IMR-90 (cell line): ENCODE measurements at regions not wholly inside any gene's neighbourhood (a gene's known extent, or its start where the extent isn't known, plus 50 kb on each side); places are given as distances from the start of the nearest gene placed in this dataset.

Experiments used
- ATAC-seq: fragments of 200-7000 bp; cut with Tn5 transposase; 2 replicates; pipeline ENCODE4 v1.9.1; 2020; ENCODE audit warnings: low read depth, mild to moderate bottlenecking, moderate library complexity
- BruUV-seq: library from RNA; stranded (reverse); fragments of 400-500 nt; replicated peaks from 2 replicates; lab custom pipeline; 2021; lab: Mats Ljungman, UMichigan
- CTCF ChIA-PET: fragments of 300-600 bp; formaldehyde crosslinking; extraction: SDS; loops from one replicate; lab custom pipeline; 2021; ENCODE audit warnings: antibody characterized with exemption; lab: Yijun Ruan, JAX
- POLR2A ChIA-PET: fragments of 300-600 bp; sonication (Branson Sonifier 250); formaldehyde crosslinking; loops from one replicate; lab custom pipeline; 2022; ENCODE audit warnings: antibody characterized with exemption; ENCODE audit not compliant: unreplicated experiment; lab: Charles Lee
- DNase-seq: peaks from one replicate; pipeline ENCODE4 v3.0.0; 2013
- H2AFZ ChIP-seq: replicated peaks from 2 replicates; pipeline ENCODE3; 2013; ENCODE audit warnings: low read length, mild to moderate bottlenecking; ENCODE audit not compliant: poor library complexity
- H2AK5ac ChIP-seq: 2 replicates; pipeline ENCODE4 v1.6.1; 2013; ENCODE audit warnings: low read depth, low read length, inconsistent platforms
- H2AK9ac ChIP-seq: replicated peaks from 2 replicates; pipeline ENCODE3; 2013; ENCODE audit warnings: mild to moderate bottlenecking, low read depth, low read length, moderate library complexity; ENCODE audit not compliant: poor library complexity
- H2BK120ac ChIP-seq: 2 replicates; pipeline ENCODE4 v1.6.1; 2013; ENCODE audit warnings: low read depth, low read length, inconsistent platforms
- H2BK15ac ChIP-seq: 3 replicates; pipeline ENCODE4 v1.6.1; 2013; ENCODE audit warnings: low read depth, low read length, inconsistent platforms
- H2BK20ac ChIP-seq: 2 replicates; pipeline ENCODE4 v1.6.1; 2013; ENCODE audit warnings: low read depth, mild to moderate bottlenecking, inconsistent platforms, low read length, moderate library complexity
- H2BK5ac ChIP-seq: 2 replicates; pipeline ENCODE4 v1.6.1; 2013; ENCODE audit warnings: mild to moderate bottlenecking, low read depth, low read length, inconsistent platforms; ENCODE audit not compliant: poor library complexity, severe bottlenecking
- H3K14ac ChIP-seq: replicated peaks from 2 replicates; pipeline ENCODE4 v1.6.1; 2013; ENCODE audit warnings: low read depth, low read length, inconsistent platforms
- H3K18ac ChIP-seq: 2 replicates; pipeline ENCODE4 v1.6.1; 2013; ENCODE audit warnings: low read depth, low read length, control low read depth
- H3K23ac ChIP-seq: 2 replicates; pipeline ENCODE4 v1.6.1; 2013; ENCODE audit warnings: low read depth, low read length, inconsistent platforms
- H3K27ac ChIP-seq: 2 replicates; pipeline ENCODE4 v1.5.1; 2013; ENCODE audit warnings: mild to moderate bottlenecking, control low read depth, low read length; ENCODE audit not compliant: insufficient read depth
- H3K27me3 ChIP-seq: 2 replicates; pipeline ENCODE4 v1.6.1; 2013; ENCODE audit warnings: low read length; ENCODE audit not compliant: control insufficient read depth, insufficient read depth
- H3K36me3 ChIP-seq: 2 replicates; pipeline ENCODE4 v1.6.1; 2013; ENCODE audit warnings: low read length, mixed read lengths; ENCODE audit not compliant: control insufficient read depth, insufficient read depth
- H3K4ac ChIP-seq: 2 replicates; pipeline ENCODE4 v1.6.1; 2013; ENCODE audit warnings: low read depth, low read length, inconsistent platforms
- H3K4me1 ChIP-seq: 2 replicates; pipeline ENCODE4 v1.6.1; 2013; ENCODE audit warnings: low read length, mixed read lengths; ENCODE audit not compliant: control insufficient read depth, insufficient read depth
- H3K4me2 ChIP-seq: 2 replicates; pipeline ENCODE4 v1.6.1; 2013; ENCODE audit warnings: low read depth, mild to moderate bottlenecking, control low read depth, low read length, moderate library complexity
- H3K4me3 ChIP-seq: 2 replicates; pipeline ENCODE4 v1.5.1; 2013; ENCODE audit warnings: low read depth, mild to moderate bottlenecking, control low read depth, low read length, moderate library complexity; ENCODE audit not compliant: insufficient read depth
- H3K56ac ChIP-seq: 2 replicates; pipeline ENCODE4 v1.6.1; 2013; ENCODE audit warnings: low read length, inconsistent platforms; ENCODE audit not compliant: insufficient read depth; ENCODE audit errors: extremely low read depth
- H3K79me1 ChIP-seq, 2 experiments: 2 replicates each; pipeline ENCODE4 v1.6.1; 2013; ENCODE audit warnings: low read length in 2 of 2, inconsistent platforms in 1 of 2, low read depth in 1 of 2
- H3K9ac ChIP-seq: 2 replicates; pipeline ENCODE4 v1.6.1; 2013; ENCODE audit warnings: low read depth, low read length, control low read depth
- H3K9me1 ChIP-seq: 2 replicates; pipeline ENCODE4 v1.6.1; 2013; ENCODE audit warnings: low read length, inconsistent platforms; ENCODE audit not compliant: insufficient read depth
- H3K9me3 ChIP-seq: 2 replicates; pipeline ENCODE4 v1.6.1; 2013; ENCODE audit warnings: low read length; ENCODE audit not compliant: control insufficient read depth, insufficient read depth
- H4K20me1 ChIP-seq: 2 replicates; pipeline ENCODE4 v1.6.1; 2013; ENCODE audit warnings: low read length, inconsistent platforms; ENCODE audit not compliant: insufficient read depth
- H4K5ac ChIP-seq: 2 replicates; pipeline ENCODE4 v1.6.1; 2013; ENCODE audit warnings: mild to moderate bottlenecking, low read depth, low read length, control low read depth
- H4K8ac ChIP-seq, 2 experiments: 2 replicates each; pipeline ENCODE4 v1.6.1; 2013; ENCODE audit warnings: low read depth in 2 of 2, low read length in 2 of 2, control low read depth in 1 of 2, inconsistent platforms in 1 of 2
- H4K91ac ChIP-seq: 2 replicates; pipeline ENCODE4 v1.6.1; 2013; ENCODE audit warnings: low read depth, low read length, inconsistent platforms; ENCODE audit not compliant: insufficient read depth
- CEBPB ChIP-seq: IDR thresholded peaks from 2 replicates; pipeline ENCODE4 v1.6.1; 2012; ENCODE audit warnings: low read depth, low read length, improper control_type of control experiment
- FOS ChIP-seq: fragments of 150-350 bp; IDR thresholded peaks from 2 replicates; pipeline ENCODE4 v1.6.1; 2016; ENCODE audit warnings: low read depth, low read length
- MAFK ChIP-seq: IDR thresholded peaks from 2 replicates; pipeline ENCODE4 v1.6.1; 2012; ENCODE audit warnings: low read depth, low read length, improper control_type of control experiment
- MAZ ChIP-seq: IDR thresholded peaks from 2 replicates; pipeline ENCODE4 v1.6.1; 2012; ENCODE audit warnings: low read depth, mild to moderate bottlenecking, low read length, improper control_type of control experiment, moderate library complexity, borderline replicate concordance
- MXI1 ChIP-seq: IDR thresholded peaks from 2 replicates; pipeline ENCODE4 v1.6.1; 2012; ENCODE audit warnings: low read depth, mild to moderate bottlenecking, low read length, moderate library complexity, borderline replicate concordance
- POLR2A ChIP-seq: IDR thresholded peaks from 2 replicates; pipeline ENCODE4 v1.6.1; 2012; ENCODE audit warnings: mild to moderate bottlenecking, low read depth, low read length
- RCOR1 ChIP-seq: IDR thresholded peaks from 2 replicates; pipeline ENCODE4 v1.6.1; 2012; ENCODE audit warnings: mild to moderate bottlenecking, low read length, improper control_type of control experiment; ENCODE audit not compliant: insufficient replicate concordance
- RFX5 ChIP-seq: IDR thresholded peaks from 2 replicates; pipeline ENCODE4 v1.8.0; 2012; ENCODE audit warnings: low read depth, mild to moderate bottlenecking, low read length, moderate library complexity
- WGBS, 2 experiments: methylation state at CpG; one replicate each; pipeline versions ENCODE4 v1.1.5 to v1.1.7; 2013; ENCODE audit warnings: missing lambda C conversion rate in 2 of 2; ENCODE audit not compliant: insufficient read length in 1 of 2; ENCODE audit errors: extremely low coverage in 2 of 2; 5-methylcytosine and 5-hydroxymethylcytosine counted together
- dilution Hi-C: fragments of 300-500 bp; cut with HindIII; formaldehyde crosslinking; loops from one replicate; pipeline ENCODE4 v1.14.3; 2018; ENCODE audit warnings: low sequenced_read_pairs; ENCODE audit not compliant: unreplicated experiment
- in situ Hi-C: fragments of 300-500 bp; cut with MboI; formaldehyde crosslinking; loops from 3 replicates; pipeline ENCODE4 v1.14.3; 2019; ENCODE audit warnings: low sequenced_read_pairs, inconsistent platforms, mixed read lengths
- intact Hi-C: fragments of 100-400 bp; cut with micrococcal nuclease; formaldehyde crosslinking; loops from 2 replicates; pipeline ENCODE4 v1.10.0; 2022
- TF ChIP-seq, protein P1 (sequence below): conservative IDR thresholded peaks from 2 replicates; pipeline ENCODE4 v1.5.1; 2012; ENCODE audit warnings: mild to moderate bottlenecking, low read depth, low read length, improper control_type of control experiment

GRCh38 chr12:107580750-107581618, 104.6 kb upstream of the PWP1 start:
- H3K56ac ChIP-seq, result no peak overlapping the region
- no peak overlapping the region for H3K14ac ChIP-seq
- H3K9ac ChIP-seq, result no peak overlapping the region
- H3K9me3 ChIP-seq, result no peaks in the 10 kb centered on the region
- H2BK15ac ChIP-seq, result no peak overlapping the region
- H3K4me2 ChIP-seq, result peak overlapping the region; percentile 19; the same call in 1 of the 2 replicates
- peak overlapping the region; percentile 22 for H3K4me3 ChIP-seq
- H2AFZ ChIP-seq, result peak overlapping the region; percentile 85
- POLR2A ChIA-PET, result no interaction called here
- H2BK120ac ChIP-seq, result no peak overlapping the region
- TF ChIP-seq, protein P1, sequence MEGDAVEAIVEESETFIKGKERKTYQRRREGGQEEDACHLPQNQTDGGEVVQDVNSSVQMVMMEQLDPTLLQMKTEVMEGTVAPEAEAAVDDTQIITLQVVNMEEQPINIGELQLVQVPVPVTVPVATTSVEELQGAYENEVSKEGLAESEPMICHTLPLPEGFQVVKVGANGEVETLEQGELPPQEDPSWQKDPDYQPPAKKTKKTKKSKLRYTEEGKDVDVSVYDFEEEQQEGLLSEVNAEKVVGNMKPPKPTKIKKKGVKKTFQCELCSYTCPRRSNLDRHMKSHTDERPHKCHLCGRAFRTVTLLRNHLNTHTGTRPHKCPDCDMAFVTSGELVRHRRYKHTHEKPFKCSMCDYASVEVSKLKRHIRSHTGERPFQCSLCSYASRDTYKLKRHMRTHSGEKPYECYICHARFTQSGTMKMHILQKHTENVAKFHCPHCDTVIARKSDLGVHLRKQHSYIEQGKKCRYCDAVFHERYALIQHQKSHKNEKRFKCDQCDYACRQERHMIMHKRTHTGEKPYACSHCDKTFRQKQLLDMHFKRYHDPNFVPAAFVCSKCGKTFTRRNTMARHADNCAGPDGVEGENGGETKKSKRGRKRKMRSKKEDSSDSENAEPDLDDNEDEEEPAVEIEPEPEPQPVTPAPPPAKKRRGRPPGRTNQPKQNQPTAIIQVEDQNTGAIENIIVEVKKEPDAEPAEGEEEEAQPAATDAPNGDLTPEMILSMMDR, result no peak
- no peak for TF ChIP-seq CEBPB
- no peak for TF ChIP-seq MAZ
- no peak for TF ChIP-seq FOS
- no peak for TF ChIP-seq MXI1
- TF ChIP-seq RFX5, result no peak
- no peak for TF ChIP-seq MAFK
- TF ChIP-seq POLR2A, result no peak
- TF ChIP-seq RCOR1, result no peak
- H2AK5ac ChIP-seq, result no peak overlapping the region
- H2BK5ac ChIP-seq, result no peak overlapping the region
- H3K36me3 ChIP-seq, result no peaks in the 10 kb centered on the region
- H4K5ac ChIP-seq, result no peak overlapping the region
- H3K4ac ChIP-seq, result no peak overlapping the region
- H2BK20ac ChIP-seq, result no peak overlapping the region
- H3K79me1 ChIP-seq, result no peaks in the 10 kb centered on the region
- dilution Hi-C loops (no loop called here), in situ Hi-C loops (no loop called here), intact Hi-C loops (no loop called here)
- H4K8ac ChIP-seq, result no peak overlapping the region
- H3K18ac ChIP-seq, result no peak overlapping the region
- peaks cover 9% of the 10 kb centered on the region for H3K4me1 ChIP-seq
- CTCF ChIA-PET, result no interaction called here
- no peak overlapping the region for H3K27ac ChIP-seq
- ATAC-seq (peak; percentile 44), DNase-seq (no peak)
- H4K91ac ChIP-seq, result no peak overlapping the region
- no peaks in the 10 kb centered on the region for H3K27me3 ChIP-seq
- no TSS peak for BruUV-seq
- no peaks in the 10 kb centered on the region for H4K20me1 ChIP-seq
- no peak overlapping the region for H3K23ac ChIP-seq
- peaks cover 4% of the 10 kb centered on the region; the same call in 1 of the 2 replicates for H3K9me1 ChIP-seq
- WGBS, 2 experiments, result 2% methylated on average over 17 of the region's 66 CpGs; no CpG with 5 or more reads in 1 of the 2 experiments
- no peak overlapping the region for H2AK9ac ChIP-seq
